GM18870 (cell line): ENCODE measurements at regions not wholly inside any gene's neighbourhood (a gene's known extent, or its start where the extent isn't known, plus 50 kb on each side); places are given as distances from the start of the nearest gene placed in this dataset.
"Not testable (repeated sequence)": the region's sequence is repeated elsewhere in the genome, so short reads cannot be mapped to it uniquely, and the experiment has no call there.

Experiments used
- ATAC-seq: cut with Tn5 transposase; IDR thresholded peaks from one replicate; pipeline ENCODE4 v1.9.1; 2021; ENCODE audit warnings: moderate library complexity; ENCODE audit not compliant: unreplicated experiment

DNA sequence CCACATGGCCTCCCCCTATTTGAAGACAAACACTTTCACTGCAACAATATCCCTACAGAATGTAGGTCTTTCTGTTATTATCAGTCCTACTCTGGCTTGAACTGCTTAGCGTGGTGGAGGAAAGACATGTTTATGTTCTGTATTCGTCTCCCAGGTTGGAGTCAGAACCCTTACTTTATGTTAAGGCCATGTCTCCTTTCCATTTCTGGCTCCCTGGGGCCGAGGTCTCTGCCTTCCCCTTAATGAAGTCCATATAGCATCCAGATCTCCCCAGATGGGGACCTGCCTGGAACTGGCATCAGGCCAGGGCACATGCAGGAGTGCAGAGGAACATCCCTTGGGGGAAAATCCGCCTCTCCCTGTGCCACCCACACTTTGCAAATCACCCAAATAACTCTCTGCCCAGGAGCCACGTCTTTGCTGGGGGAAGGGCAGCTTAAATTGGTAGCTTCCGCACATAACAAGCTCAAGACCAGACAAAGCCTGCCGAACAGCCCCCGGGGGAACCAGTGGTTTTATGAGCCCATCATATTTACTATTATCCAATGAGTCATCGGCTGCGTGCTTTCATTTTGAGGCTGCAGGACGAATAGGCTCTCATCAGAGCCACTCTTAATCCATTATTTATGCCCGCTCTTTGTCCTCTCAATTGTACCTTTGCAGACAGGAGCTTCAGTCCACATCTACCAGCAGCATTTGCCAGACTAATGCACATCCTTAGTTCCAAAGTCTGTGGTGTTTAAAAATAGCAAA, 237.0 kb downstream of the UACA start:
- no peak for ATAC-seq

DNA sequence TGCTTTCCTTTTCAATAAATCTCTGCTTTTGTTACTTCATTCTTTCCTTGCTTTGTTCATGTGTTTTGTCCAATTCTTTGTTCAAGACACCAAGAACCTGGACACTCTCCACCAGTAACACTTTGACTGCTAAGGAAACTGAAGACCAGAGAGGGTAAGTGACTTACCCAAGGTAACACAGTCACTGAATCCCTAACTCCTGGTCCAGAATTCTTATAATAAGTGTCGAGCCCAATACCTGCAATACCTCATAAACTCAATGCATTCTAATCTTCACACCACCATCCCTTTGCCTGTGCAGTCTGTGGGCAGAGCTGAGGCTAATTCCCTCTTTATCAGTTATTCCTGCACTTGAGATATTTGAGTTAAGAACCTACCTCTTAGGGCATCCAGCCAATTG, 237.8 kb downstream of the UACA start:
- ATAC-seq, result no peak

DNA sequence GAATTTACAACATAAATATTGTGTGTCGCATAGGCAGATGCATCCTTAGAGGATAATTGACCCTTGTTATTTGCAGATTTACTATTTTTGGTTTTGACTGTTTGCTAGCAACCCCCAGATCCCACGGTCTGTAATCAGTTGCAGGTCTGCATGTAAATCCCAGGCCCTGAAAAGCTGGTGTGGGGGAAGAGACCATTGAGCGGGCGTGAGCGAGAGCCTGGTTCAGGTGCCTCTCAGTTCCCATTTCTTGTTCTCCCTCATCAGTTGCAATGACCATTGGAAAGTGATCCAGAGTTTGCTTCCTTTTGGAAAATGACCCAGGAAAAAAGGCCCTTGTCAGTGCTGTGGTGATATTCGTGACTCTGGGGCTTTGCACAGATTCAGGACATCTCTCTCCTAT, 238.9 kb downstream of the UACA start:
- ATAC-seq, result no peak

DNA sequence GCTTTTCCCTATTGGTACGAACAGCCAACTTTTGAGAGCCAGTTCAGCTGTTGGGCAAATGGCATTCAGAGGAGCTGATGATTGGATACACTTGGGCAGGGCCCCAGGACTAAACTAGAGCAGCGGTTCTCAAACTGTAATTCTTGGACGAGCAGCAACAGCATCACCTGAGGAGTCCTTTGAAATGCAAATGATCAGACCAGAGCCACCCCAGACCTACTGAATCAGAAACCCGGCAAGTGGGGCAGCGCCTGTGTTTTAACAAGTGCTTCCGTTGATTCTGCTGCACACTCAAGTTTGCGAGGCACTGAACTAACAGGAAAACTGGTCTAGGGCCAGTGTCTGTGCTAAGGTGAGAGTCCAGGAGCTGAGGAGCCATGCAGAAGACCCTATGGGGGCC, 239.7 kb downstream of the UACA start:
- ATAC-seq, result no peak

DNA sequence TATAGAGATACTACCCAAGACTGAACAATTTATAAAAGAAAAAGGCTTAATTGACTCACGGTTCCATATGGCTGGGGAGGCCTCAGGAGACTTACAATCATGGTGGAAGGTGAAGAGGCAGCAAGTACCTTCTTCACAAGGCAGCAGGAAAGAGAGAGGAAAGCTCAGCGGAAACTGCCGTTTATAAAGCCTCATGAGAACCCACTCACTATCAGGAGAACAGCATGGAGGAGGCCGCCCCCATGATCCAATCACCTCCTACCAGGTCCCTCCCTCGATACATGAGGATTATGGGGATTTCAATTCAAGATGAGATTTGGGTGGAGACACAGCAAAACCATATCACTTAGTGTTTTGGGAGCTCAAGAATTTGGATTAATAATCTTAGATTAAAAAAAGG, 240.2 kb downstream of the UACA start:
- no peak for ATAC-seq

DNA sequence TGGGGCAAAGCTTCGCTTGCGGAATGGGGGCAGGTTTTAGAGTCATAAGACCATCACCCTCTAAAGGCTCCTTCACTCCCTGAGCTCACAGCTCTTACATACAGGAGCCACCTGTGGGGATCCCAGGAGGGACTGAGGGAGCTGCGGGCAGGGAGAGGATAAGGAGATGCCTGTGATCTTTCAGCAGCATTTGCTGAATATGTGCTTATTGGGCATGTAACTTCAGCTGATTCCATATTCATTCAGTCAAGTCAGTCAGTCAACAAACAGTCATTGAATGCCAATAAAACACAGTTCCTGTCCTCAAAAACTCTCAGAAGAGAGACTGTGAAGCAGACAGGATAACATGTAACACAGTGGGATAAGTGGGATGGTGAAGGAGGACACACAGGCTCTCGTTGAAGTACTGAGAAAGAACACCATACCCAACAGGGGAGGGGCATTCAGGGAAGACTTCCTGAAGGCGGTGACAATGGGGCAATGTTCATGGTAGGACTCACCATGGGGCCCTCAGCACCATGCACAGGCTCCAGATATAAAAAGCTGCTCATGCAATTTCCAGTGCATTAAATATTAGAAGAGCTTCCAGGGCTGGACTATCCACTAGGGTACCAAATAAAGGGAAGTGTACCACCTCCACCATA, 240.9 kb downstream of the UACA start:
- ATAC-seq, result no peak

DNA sequence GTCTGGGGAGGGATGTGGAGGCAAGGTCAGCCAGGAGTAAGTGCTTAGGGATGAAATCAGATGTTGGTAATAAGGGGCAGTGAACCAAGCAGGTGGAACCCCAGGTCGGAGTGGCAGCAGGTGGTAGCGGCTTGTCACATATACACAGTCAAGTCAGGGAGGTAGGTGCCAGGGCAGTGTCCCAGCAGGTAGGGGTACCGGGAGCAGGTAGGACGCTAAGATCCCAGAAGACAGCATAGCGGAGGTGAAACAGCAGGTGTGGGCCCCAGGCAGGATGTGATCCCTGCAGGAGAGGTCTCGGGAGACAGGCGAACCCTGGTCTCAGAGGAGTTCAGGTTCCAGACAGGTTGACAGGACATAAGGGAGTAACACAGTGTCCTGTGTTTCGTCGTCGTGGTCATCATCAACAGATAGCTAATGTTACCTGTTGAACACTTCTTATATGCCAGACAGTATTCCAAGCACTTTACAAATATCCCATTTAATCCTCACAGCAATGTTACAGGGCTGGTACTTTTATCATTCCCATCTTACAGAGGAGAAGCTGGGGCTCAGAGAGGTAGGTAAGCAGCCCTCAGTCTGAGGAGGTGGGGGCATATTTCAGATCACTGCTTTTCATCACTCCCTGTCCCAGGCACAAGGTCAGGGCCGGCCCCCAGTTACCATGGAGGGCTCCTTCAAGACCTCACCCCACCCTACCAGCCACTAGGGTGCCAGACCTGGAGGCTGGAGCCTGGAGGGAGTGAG, 241.6 kb downstream of the UACA start:
- no peak for ATAC-seq

DNA sequence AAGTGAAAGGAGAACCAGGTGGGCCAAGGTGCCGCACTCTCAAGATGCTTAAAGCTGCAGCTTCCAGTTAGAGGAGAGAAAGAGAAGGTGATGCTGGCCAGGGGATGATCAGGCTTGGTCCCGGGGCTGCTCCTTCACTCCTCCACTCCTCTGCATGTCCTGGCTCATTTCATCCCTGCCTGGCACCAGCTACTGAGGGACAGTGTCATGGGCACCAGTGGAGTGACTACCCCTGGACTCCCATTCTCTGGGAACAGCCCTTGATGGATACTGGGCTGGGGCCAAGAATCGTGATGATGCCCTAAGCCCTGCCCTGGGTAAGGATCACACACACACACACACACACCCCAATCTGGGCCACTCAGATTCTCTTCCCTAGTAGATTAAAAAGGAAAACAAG, 243.7 kb downstream of the UACA start:
- no peak for ATAC-seq

DNA sequence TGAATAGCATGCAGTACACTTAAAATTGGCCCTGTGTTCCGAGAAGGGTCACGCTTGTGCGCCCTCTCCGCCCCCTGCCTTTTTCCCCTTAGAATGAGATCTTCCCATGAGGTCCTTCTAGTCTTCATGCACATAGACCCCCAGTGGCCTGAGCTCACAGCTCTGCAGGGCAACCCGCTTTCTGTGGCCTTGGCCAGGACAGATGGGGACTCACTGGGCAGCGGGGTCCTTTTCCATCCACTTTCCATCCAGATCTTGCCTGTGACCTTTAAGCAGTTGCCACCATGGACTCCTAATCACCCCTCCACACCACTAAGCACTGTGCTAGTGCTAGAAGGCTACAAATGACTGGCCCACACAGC, 244.4 kb downstream of the UACA start:
- no peak for ATAC-seq

DNA sequence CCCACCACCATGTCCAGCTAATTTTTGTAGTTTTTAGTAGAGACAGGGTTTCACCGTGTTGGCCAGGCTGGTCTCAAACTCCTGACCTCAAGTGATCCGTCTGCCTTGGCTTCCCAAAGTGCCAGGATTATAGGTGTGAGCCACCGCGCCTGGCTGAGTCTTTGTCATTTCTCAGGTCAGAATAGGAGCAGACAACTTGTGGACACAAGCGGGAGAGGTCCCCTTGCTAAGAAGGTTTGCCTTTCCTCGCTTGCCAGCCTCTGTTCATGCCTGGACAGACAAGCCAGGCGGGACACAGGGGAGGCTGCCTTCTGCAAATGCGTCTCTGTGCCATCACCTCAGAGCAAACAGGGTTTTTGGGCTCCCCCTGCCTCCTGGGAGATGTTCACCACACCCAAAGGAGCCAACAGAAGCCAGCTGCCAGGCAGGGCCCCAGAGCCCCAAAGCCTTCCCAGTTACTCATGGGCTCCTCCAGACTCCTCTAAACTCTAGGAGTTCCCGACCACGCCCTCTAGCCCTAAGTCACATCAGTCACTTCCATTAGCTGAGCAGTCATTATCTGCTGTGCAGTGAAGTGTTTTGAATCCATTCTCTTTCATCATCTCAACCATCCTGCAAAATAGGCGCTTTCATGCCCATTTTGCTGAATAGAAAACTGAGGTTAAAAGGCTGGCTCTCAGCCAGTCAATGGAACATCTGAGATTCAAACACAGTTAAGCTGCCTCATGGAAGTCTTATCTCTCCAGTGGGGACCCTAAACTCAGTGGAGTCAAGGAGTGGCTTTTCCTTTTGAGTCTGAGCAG, 245.0 kb downstream of the UACA start:
- no peak for ATAC-seq

DNA sequence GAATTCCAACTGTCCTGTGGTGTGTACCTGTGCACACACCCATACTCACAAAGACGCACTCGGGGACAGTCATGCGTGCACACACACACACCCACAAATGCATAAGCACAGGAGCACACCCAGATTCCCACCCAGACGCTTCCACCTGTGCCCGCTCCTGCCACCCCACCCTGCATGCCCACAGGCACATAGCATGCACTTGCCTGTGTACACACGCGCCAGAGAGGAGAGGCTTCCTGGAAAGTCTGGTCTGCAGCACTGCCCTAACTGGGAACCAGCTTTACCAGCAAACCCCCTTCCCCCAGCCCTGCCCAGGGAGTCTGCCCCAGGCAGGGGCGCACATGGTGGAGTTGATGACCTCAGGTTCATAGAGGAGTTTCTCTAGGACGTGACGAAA, 246.2 kb downstream of the UACA start:
- no peak for ATAC-seq

DNA sequence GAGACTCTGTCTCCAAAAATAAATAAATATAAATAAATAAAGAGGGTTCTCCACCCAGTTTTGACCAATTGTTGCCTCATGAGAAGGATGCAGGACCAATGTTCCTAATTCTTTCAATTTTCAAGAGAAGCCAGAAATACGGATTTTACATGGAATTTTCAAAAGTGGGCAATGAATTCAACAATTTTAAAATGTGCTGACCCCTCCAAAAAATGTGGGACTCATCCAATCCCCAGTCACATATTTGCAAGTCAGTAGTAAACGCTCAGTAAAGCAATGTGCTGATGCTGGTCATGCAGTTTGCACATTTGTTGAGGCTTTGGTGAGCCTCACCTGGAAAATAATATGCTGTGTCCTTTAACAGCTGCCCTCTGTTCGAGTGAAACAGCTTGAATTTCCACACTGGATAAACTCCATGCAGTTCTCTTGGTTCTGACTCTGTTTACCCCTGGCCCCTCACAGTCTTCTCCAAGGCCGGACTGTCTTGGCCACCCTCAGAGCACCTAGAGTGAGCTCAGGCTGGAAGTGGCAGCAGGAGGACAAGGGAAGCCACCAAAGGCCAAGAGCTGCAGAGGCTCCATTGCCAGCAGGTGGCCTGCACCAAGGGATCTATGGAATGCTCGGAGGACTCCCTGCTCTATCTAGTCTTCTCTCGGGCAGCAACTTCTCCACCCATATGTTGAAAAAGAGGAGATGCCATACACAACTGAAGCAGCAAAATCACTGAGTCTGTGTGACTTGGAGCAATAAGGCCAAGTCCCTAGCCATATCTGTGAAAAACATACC, 246.8 kb downstream of the UACA start:
- ATAC-seq, result no peak

DNA sequence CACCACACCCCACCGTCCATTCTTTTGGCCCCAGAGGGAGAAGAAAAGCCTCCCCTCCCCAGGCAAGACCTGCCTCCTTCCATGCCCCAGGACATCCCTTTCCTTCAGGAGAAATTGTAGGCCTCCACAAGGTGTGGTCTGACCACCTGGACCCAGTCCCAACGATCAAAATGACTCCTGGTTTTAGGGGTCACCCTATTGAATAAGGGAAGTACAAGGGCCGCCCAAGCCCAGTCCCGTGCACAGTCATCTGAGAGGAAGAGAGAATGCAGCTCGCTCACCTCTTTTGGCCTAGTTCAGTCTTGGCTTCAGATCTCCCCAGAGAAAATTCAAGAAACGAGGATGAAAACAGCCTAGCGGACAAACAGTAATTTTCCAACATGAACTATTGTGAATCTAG, 249.1 kb downstream of the UACA start:
- ATAC-seq, result no peak

DNA sequence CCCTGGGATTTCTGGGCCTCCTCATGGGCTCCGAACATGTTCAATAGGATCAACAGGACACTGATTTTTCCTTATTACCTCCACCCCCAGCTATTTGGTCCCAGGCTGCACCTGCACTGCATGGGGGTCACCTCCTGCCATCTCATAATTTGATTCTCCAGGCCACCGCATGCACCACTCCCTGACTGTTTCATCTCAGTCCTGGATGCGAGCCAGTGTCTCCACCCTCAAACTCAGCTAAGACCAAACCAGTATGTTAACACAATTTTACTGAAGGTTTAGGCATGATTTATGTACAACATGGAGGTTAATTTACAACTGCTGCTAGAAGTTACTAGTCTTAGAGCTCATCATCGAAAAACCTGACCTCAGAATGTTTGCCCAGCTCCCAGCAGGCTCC, 249.5 kb downstream of the UACA start:
- no peak for ATAC-seq

DNA sequence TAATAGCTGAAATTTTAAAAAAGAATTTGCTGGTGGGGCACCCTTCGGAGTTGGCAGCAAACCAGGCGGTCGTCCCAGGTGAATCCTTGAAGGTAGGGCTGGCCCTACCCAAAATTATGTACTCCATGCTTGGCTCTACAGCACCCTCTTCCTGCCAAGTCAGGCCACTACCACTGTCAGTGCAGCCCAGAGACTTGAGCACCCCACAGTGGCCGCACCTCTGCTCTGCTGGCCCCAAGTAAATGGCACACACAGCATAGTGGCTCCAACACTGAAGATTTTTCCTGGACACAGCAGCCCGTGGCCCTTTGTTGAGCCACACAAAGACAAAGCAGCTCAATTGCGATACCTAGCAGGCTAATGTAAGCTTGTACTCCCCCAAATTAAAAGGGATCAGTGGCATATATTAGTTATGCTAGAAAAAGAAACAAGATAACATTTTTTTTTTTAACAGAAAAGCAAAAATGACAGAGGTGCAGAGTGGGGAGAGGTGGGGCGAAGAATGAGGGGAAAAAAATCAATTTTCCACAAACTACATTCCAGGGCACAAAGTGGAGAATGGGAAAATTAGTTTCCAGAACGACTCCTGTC, 250.5 kb downstream of the UACA start:
- ATAC-seq, result no peak

DNA sequence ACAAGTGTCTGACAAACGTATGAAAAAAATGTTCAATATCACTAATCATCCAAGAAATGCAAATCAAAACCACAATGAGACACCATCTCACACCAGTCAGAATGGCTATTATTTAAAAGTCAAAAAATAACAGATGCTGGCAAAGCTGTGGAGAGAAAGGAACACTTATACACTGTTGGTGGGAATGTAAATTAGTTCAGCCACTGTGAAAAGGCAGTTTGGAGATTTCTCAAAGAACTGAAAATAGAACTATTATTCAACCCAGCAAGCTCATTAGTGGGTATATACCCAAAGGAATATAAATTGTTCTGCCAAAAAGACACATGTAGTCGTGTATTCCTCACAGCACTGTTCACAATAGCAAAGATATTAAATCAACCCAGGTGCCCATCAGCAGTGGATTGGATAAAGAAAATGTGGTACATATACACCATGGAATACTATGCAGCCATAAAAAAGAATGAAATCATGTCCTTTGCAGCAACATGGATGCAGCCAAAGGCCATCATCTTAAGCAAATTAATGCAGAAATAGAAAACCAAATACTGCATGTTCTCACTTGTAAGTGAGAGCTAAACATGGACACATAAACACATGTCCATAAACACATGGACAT, 251.3 kb downstream of the UACA start:
- not testable (repeated sequence) for ATAC-seq

DNA sequence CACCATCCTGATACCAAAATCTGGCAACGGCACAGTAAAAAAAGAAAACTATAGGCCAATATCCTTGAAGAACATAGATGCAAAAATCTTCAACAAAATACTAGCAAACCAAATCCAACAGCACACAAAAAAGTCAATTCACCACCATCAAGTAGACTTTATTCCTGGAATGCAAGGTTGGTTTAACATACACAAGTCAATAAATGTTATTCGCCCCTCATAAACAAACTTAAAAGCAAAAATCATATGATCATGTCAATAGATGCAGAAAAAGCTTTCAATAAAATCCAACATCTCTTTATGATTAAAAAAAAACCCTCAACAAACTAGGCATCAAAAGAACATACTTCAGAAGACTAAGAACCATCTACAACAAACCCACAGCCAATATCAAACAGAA, 252.9 kb downstream of the UACA start:
- ATAC-seq, result no peak

DNA sequence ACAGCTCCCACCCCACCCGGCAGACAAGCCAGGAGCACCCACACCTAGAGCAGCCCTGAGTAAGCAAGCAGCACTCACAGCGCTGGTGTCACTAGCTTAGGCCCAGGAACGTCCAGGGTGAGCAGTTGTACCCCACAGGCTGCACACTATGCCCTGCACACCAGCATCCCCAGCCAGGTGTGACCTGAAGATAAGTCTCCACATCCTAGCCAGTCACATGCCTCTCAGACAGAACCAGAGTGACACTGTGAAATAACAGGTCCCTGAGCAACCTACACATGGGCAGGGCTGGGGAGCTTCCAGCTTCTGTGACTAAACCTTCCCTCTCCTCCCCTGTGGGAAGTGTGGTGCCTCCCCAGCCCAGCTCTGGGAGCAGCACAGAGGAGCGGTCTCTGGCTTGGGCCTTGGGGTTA, 253.6 kb downstream of the UACA start:
- no peak for ATAC-seq

DNA sequence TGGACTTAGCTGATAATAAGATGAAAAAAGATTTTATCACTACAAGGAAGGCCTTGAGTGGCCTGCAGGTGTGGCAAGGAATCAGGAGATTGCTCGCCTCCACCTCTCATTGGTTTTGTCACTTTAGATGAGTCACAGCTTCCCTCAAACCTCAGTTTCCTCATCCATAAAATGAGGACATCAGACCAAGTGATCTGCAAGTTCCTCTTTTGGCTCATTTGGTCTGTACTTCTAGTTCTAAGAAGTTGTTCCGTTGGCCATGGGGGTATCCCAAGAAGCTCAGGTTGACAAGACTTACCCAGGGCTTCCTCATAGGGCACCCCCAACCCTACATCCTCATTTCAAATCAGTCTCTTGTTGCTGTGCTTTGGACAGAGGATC, 254.1 kb downstream of the UACA start:
- no peak for ATAC-seq
